Panc1 (cell line): ENCODE measurements at regions not wholly inside any gene's neighbourhood (a gene's known extent, or its start where the extent isn't known, plus 50 kb on each side); places are given as distances from the start of the nearest gene placed in this dataset.

Experiments used
- ATAC-seq: fragments of 200-7000 bp; cut with Tn5 transposase; 2 replicates; pipeline ENCODE4 v1.9.1; 2020; ENCODE audit warnings: mild to moderate bottlenecking, moderate library complexity
- BruUV-seq: library from RNA; stranded (reverse); fragments of 400-500 nt; replicated peaks from 2 replicates; lab custom pipeline; 2021; lab: Mats Ljungman, UMichigan
- CTCF ChIA-PET: fragments of 300-600 bp; sonication (Branson Sonifier 250); formaldehyde crosslinking; loops from one replicate; lab custom pipeline; 2022; ENCODE audit warnings: antibody characterized with exemption; lab: Charles Lee
- POLR2A ChIA-PET: fragments of 300-600 bp; sonication (Branson Sonifier 250); formaldehyde crosslinking; loops from one replicate; lab custom pipeline; 2022; ENCODE audit warnings: antibody characterized with exemption; lab: Charles Lee
- DNase-seq: peaks from one replicate; pipeline ENCODE4 v3.0.0-alpha.2; 2010; ENCODE audit warnings: low read depth, low spot score
- H3K27ac ChIP-seq: 2 replicates; pipeline ENCODE4 v1.5.1; 2011; ENCODE audit warnings: mild to moderate bottlenecking, low read length, inconsistent platforms
- H3K27me3 ChIP-seq: fragments of 200-500 bp; sonication (Bioruptor generic); 2 replicates; pipeline ENCODE4 v1.6.0; 2014; ENCODE audit warnings: low read length, inconsistent platforms; ENCODE audit not compliant: control insufficient read depth, insufficient read depth
- H3K36me3 ChIP-seq: fragments of 200-500 bp; sonication (Bioruptor generic); 2 replicates; pipeline ENCODE4 v1.5.1; 2014; ENCODE audit warnings: inconsistent platforms, mild to moderate bottlenecking, low read length, moderate library complexity; ENCODE audit not compliant: control insufficient read depth, insufficient read depth
- H3K4me1 ChIP-seq: 2 replicates; pipeline ENCODE4 v1.5.1; 2011; ENCODE audit warnings: inconsistent platforms, mild to moderate bottlenecking, low read length, moderate library complexity; ENCODE audit not compliant: control insufficient read depth, insufficient read depth
- H3K4me3 ChIP-seq, 2 experiments: 2 replicates each; pipeline ENCODE4 v1.5.1; 2011 to 2012; ENCODE audit warnings: low read depth in 2 of 2, low read length in 2 of 2, mild to moderate bottlenecking in 2 of 2, inconsistent platforms in 1 of 2, moderate library complexity in 1 of 2
- H3K9me3 ChIP-seq: fragments of 200-500 bp; sonication (Bioruptor generic); 2 replicates; pipeline ENCODE4 v1.5.1; 2014; ENCODE audit warnings: low read depth, mild to moderate bottlenecking, inconsistent platforms, low read length, moderate library complexity; ENCODE audit not compliant: control insufficient read depth, insufficient read depth
- CTCF ChIP-seq: fragments of 450-650 bp; IDR thresholded peaks from 2 replicates; pipeline ENCODE4 v1.5.1; 2017; ENCODE audit warnings: mild to moderate bottlenecking
- POLR2AphosphoS5 ChIP-seq: IDR thresholded peaks from 2 replicates; pipeline ENCODE4 v1.6.1; 2012; ENCODE audit warnings: mild to moderate bottlenecking, low read depth, low read length, moderate library complexity
- REST ChIP-seq, 2 experiments: IDR thresholded peaks; 2 replicates each; pipeline ENCODE4 v1.6.1; 2011 to 2012; ENCODE audit warnings: low read depth in 2 of 2, control low read depth in 1 of 2, low read length in 1 of 2, mild to moderate bottlenecking in 1 of 2, moderate library complexity in 1 of 2; ENCODE audit not compliant: insufficient read depth in 1 of 2
- SIN3A ChIP-seq: IDR thresholded peaks from 2 replicates; pipeline ENCODE4 v1.6.1; 2012; ENCODE audit warnings: low read depth, mild to moderate bottlenecking, low read length, moderate library complexity, borderline replicate concordance; ENCODE audit not compliant: insufficient read depth
- TCF7L2 ChIP-seq: IDR thresholded peaks from 2 replicates; pipeline ENCODE4 v1.6.1; 2011; ENCODE audit warnings: mild to moderate bottlenecking, low read depth, low read length, inconsistent platforms
- in situ Hi-C: cut with HindIII; loops from 2 replicates; pipeline ENCODE4 v1.10.0; 2016; ENCODE audit warnings: low sequenced_read_pairs, low pct_unique_long_range_greater_than_20kb
- intact Hi-C: fragments of 100-400 bp; cut with micrococcal nuclease; formaldehyde crosslinking; loops from one replicate; pipeline ENCODE4 v1.10.0; 2022; ENCODE audit not compliant: unreplicated experiment

- DNase-seq (no peak), ATAC-seq (no peak; the same call in 1 of the 2 replicates)
- Histone ChIP-seq H3K27ac (no peak overlapping the region), H3K9me3 (no peaks in the 10 kb centered on the region), H3K4me1 (no peaks in the 10 kb centered on the region), H3K27me3 (no peaks in the 10 kb centered on the region), H3K36me3 (no peaks in the 10 kb centered on the region), H3K4me3 (no peak overlapping the region)
- no TSS peak for BruUV-seq
- ChIA-PET CTCF (no interaction called here), POLR2A (no interaction called here)
- intact Hi-C loops: no loop called here
- TF ChIP-seq SIN3A (no peak), CTCF (no peak), TCF7L2 (no peak), POLR2AphosphoS5 (no peak), REST (IDR thresholded peaks at IDR 0.05; ENCODE audit: insufficient read depth in 1 of 2, low read depth in 2 of 2, low read length in 1 of 2) (no peak)
- in situ Hi-C loops: no loop called here
Measured at GRCh38 chr2:41972819-41973218, 75.0 kb upstream of the PKDCC start.

GRCh38 chr2:41973871-41974270 is 74.0 kb upstream of the PKDCC start:
- TF ChIP-seq TCF7L2 (no peak), CTCF (no peak), SIN3A (no peak), POLR2AphosphoS5 (no peak), REST (IDR thresholded peaks at IDR 0.05; ENCODE audit: insufficient read depth in 1 of 2, low read depth in 2 of 2, low read length in 1 of 2) (no peak)
- no peaks in the 10 kb centered on the region for H3K27me3 ChIP-seq
- H3K9me3 ChIP-seq: no peaks in the 10 kb centered on the region
- no TSS peak for BruUV-seq
- ATAC-seq (no peak), DNase-seq (no peak)
- H3K4me3 ChIP-seq: no peak overlapping the region
- no peaks in the 10 kb centered on the region for H3K4me1 ChIP-seq
- intact Hi-C loops (no loop called here), in situ Hi-C loops (no loop called here)
- POLR2A ChIA-PET: no interaction called here
- no peak overlapping the region for H3K27ac ChIP-seq
- CTCF ChIA-PET: no interaction called here
- H3K36me3 ChIP-seq: no peaks in the 10 kb centered on the region
